ENCODE measurements at regions not wholly inside any gene's neighbourhood (a gene's known extent, or its start where the extent isn't known, plus 50 kb on each side); places are given as distances from the start of the nearest gene placed in this dataset.

DNA sequence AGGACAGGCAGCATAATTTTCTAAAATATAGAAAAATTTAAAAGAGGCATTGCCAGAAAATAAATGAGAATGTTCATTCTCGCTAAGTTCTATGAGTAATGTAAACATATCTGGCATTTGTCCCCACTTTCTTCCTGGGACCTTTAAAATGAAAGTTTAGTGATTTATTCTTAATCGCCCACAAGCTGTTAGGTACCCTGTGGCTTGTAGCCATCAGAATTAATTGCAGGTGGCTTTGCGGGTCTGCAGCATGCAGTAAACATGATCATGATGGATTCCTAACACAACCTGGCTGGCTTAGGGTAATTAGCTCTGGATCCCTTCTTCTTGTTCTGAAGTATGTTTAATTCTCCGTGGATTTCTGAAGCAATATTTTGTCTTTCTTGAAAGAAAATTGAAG lies 103.5 kb upstream of the FRMD6 start:
- TF ChIP-seq, protein P1, sequence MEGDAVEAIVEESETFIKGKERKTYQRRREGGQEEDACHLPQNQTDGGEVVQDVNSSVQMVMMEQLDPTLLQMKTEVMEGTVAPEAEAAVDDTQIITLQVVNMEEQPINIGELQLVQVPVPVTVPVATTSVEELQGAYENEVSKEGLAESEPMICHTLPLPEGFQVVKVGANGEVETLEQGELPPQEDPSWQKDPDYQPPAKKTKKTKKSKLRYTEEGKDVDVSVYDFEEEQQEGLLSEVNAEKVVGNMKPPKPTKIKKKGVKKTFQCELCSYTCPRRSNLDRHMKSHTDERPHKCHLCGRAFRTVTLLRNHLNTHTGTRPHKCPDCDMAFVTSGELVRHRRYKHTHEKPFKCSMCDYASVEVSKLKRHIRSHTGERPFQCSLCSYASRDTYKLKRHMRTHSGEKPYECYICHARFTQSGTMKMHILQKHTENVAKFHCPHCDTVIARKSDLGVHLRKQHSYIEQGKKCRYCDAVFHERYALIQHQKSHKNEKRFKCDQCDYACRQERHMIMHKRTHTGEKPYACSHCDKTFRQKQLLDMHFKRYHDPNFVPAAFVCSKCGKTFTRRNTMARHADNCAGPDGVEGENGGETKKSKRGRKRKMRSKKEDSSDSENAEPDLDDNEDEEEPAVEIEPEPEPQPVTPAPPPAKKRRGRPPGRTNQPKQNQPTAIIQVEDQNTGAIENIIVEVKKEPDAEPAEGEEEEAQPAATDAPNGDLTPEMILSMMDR (IDR thresholded peaks at IDR 0.05) = no peak
- no peak for TF ChIP-seq POLR2A (IDR thresholded peaks at IDR 0.05)
